ENCODE measurements at regions not wholly inside any gene's neighbourhood (a gene's known extent, or its start where the extent isn't known, plus 50 kb on each side); places are given as distances from the start of the nearest gene placed in this dataset.

- Histone ChIP-seq H3K27ac (ENCODE audit: control insufficient read depth, insufficient read depth) (no peak overlapping the region), H2AFZ (ENCODE audit: control insufficient read depth, low read depth, low read length) (no peak overlapping the region), H3K4me2 (ENCODE audit: control insufficient read depth, insufficient read depth) (no peak overlapping the region), H3K79me2 (ENCODE audit: control insufficient read depth, insufficient read depth, low read length) (no peaks in the 10 kb centered on the region), H3K4me3 (no peak overlapping the region), H3K36me3 (ENCODE audit: control insufficient read depth in 2 of 2, insufficient read depth in 2 of 2, low read length in 1 of 2) (no peaks in the 10 kb centered on the region), H3K9ac (ENCODE audit: control insufficient read depth, insufficient read depth, low read length) (no peak overlapping the region), H3K27me3 (replicated peaks in 1 of 2; ENCODE audit: control insufficient read depth in 2 of 2, insufficient read depth in 2 of 2, low read length in 1 of 2) (no peaks in the 10 kb centered on the region), H4K20me1 (ENCODE audit: control insufficient read depth, insufficient read depth) (no peaks in the 10 kb centered on the region), H3K4me1 (ENCODE audit: control insufficient read depth, insufficient read depth, low read length) (no peaks in the 10 kb centered on the region), H3K9me3 (replicated peaks; ENCODE audit: control insufficient read depth, insufficient read depth, low read length) (no peaks in the 10 kb centered on the region)
- TF ChIP-seq RELA (IDR thresholded peaks at IDR 0.05; ENCODE audit: borderline replicate concordance, partially characterized antibody) (no peak), ZBTB4 (CRISPR knock-in tag; IDR thresholded peaks at IDR 0.05) (no peak), USF2 (IDR thresholded peaks at IDR 0.05; ENCODE audit: borderline replicate concordance, low read depth, low read length) (no peak), IRF4 (IDR thresholded peaks at IDR 0.05; ENCODE audit: low read depth, low read length) (no peak), NR2F1 (conservative IDR thresholded peaks at IDR 0.05) (no peak)
- DNase-seq (ENCODE audit: low read depth, low spot score) (no peak), FAIRE-seq (no peak), ATAC-seq (no peak; the same call in 1 of the 3 replicates)
- CTCF ChIA-PET = no interaction called here
- POLR2A ChIA-PET = no interaction called here
- RAD21 ChIA-PET (ENCODE audit: unreplicated experiment) = no interaction called here
- in situ Hi-C loops (cut with MboI) (no loop called here), intact Hi-C loops (cut with micrococcal nuclease; ENCODE audit: unreplicated experiment) (no loop called here)
- 10% methylated on average over 3 of the region's 3 CpGs for WGBS (ENCODE audit: insufficient coverage, insufficient replicate concordance, low lambda C conversion rate, missing lambda C conversion rate)
- no TSS peak for BruUV-seq (replicated peaks)
- SMC1A ChIA-PET (ENCODE audit: uncharacterized antibody, unreplicated experiment) = no interaction called here
Measured at GRCh38 chr13:72101768-72102400, 234.9 kb upstream of the DACH1 start.
